T-cell (primary cell): ENCODE measurements at regions not wholly inside any gene's neighbourhood (a gene's known extent, or its start where the extent isn't known, plus 50 kb on each side); places are given as distances from the start of the nearest gene placed in this dataset.

ENCODE experiments used
- ATAC-seq, 4 experiments: fragments of 200-7000 bp in 3 of 4; fragments of 150-1000 bp in 1 of 4; cut with Tn5 transposase; replicated peaks in 1 of 4; 1 replicate in 3 of 4; 2 replicates in 1 of 4; pipeline ENCODE4 v1.10.0; 2021; ENCODE audit warnings: moderate library complexity in 3 of 4, mild to moderate bottlenecking in 2 of 4, moderate number of reproducible peaks in 1 of 4
- CTCF ChIA-PET, 2 donors: fragments of 300-600 bp; sonication (Branson Sonifier 250); formaldehyde crosslinking; loops; one replicate each; lab custom pipeline; 2022; ENCODE audit warnings: antibody characterized with exemption in 2 of 2; lab: Charles Lee
- POLR2A ChIA-PET, 2 donors: fragments of 300-600 bp; sonication (Branson Sonifier 250); formaldehyde crosslinking; loops; one replicate each; lab custom pipeline; 2022; ENCODE audit warnings: antibody characterized with exemption in 2 of 2; lab: Charles Lee
- DNase-seq, 35 experiments: peaks; one replicate each; pipeline versions ENCODE4 v3.0.0 to v3.0.0-alpha.2; 2013 to 2023
- H3K27ac ChIP-seq: one replicate; pipeline ENCODE4 v1.5.1; 2013; ENCODE audit warnings: low read length
- H3K27me3 ChIP-seq, 2 experiments: replicated peaks in 1 of 2; 1 replicate in 1 of 2; 2 replicates in 1 of 2; pipeline versions ENCODE4 v1.6.1 to v1.7.0; 2013; ENCODE audit warnings: low read length in 1 of 2, mixed read lengths in 1 of 2; ENCODE audit not compliant: control insufficient read depth in 2 of 2, insufficient read depth in 2 of 2; ENCODE audit errors: extremely low read depth in 1 of 2
- H3K36me3 ChIP-seq, 2 donors: 1 replicate in 1 of 2; 2 replicates in 1 of 2; pipeline versions ENCODE4 v1.6.1 to v1.7.0; 2013; ENCODE audit warnings: low read length in 1 of 2; ENCODE audit not compliant: control insufficient read depth in 2 of 2, insufficient read depth in 1 of 2; ENCODE audit errors: extremely low read depth in 1 of 2
- H3K4me1 ChIP-seq, 2 experiments: 1 replicate in 1 of 2; 2 replicates in 1 of 2; pipeline versions ENCODE4 v1.6.1 to v1.7.0; 2013; ENCODE audit warnings: low read length in 2 of 2, mixed read lengths in 1 of 2; ENCODE audit not compliant: insufficient read depth in 2 of 2, control insufficient read depth in 1 of 2; ENCODE audit errors: extremely low read depth in 1 of 2
- H3K4me3 ChIP-seq, 2 donors: 1 replicate in 1 of 2; 2 replicates in 1 of 2; pipeline versions ENCODE4 v1.5.1 to v1.7.0; 2013; ENCODE audit warnings: mild to moderate bottlenecking in 2 of 2, low read length in 1 of 2, moderate library complexity in 1 of 2; ENCODE audit not compliant: control insufficient read depth in 1 of 2; ENCODE audit errors: extremely low read depth in 1 of 2
- H3K9me3 ChIP-seq: 2 replicates; pipeline ENCODE4 v1.7.0; 2013
- H3K27ac Mint-ChIP-seq, 2 donors: one replicate each; pipeline ENCODE4 v1.8.0; 2020 to 2021; ENCODE audit warnings: mild to moderate bottlenecking in 2 of 2, mixed read lengths in 2 of 2
- H3K27me3 Mint-ChIP-seq, 2 donors: one replicate each; pipeline ENCODE4 v1.8.0; 2021 to 2022; ENCODE audit warnings: mixed read lengths in 2 of 2
- H3K36me3 Mint-ChIP-seq: one replicate; pipeline ENCODE4 v1.8.0; 2021; ENCODE audit warnings: mixed read lengths
- H3K4me1 Mint-ChIP-seq, 3 donors: one replicate each; pipeline ENCODE4 v1.8.0; 2020 to 2022; ENCODE audit warnings: mixed read lengths in 3 of 3, mild to moderate bottlenecking in 1 of 3
- H3K4me3 Mint-ChIP-seq, 3 donors: one replicate each; pipeline ENCODE4 v1.8.0; 2020 to 2022; ENCODE audit warnings: mild to moderate bottlenecking in 3 of 3, mixed read lengths in 3 of 3, moderate library complexity in 3 of 3
- H3K9me3 Mint-ChIP-seq, 3 donors: one replicate each; pipeline ENCODE4 v1.8.0; 2020 to 2022; ENCODE audit warnings: mixed read lengths in 3 of 3
- WGBS: methylation state at CpG from one replicate; pipeline ENCODE4 v1.1.5; 2013; ENCODE audit warnings: missing lambda C conversion rate; ENCODE audit not compliant: insufficient coverage; 5-methylcytosine and 5-hydroxymethylcytosine counted together

- Mint-ChIP-seq H3K27ac (peak overlapping the region; percentile 89 to 95), H3K27me3 (no peaks in the 10 kb centered on the region), H3K36me3 (no peaks in the 10 kb centered on the region), H3K9me3 (no peaks in the 10 kb centered on the region), H3K4me3 (peak overlapping the region; percentile 57 to 72 (median 57)), H3K4me1 (peaks cover 84 to 91% (median 87%) of the 10 kb centered on the region in 3 donors)
- ChIA-PET CTCF (interaction anchor here (0.5 to 1.3 kb wide), 2 partner anchors 13 to 101 kb away, joined by 3 read pairs; no protein-coding TSS in a partner anchor), POLR2A (interaction anchor here in 1 of 2 donors (0.7 kb wide), 1 partner anchor 290 kb away, joined by 3 read pairs; no protein-coding TSS in a partner anchor)
- DNase-seq (peak in 34 of 35 experiments; percentile 22 to 74 (median 53)), ATAC-seq (peak in 2 of 4 experiments; percentile 11 to 18)
- no peaks in the 10 kb centered on the region for H3K9me3 ChIP-seq
- H3K36me3 ChIP-seq: no peaks in the 10 kb centered on the region
- H3K4me1 ChIP-seq: peaks cover 66 to 93% of the 10 kb centered on the region in 2 experiments
- WGBS: 39% methylated on average over 4 of the region's 7 CpGs
- no peaks in the 10 kb centered on the region for H3K27me3 ChIP-seq
- peak overlapping the region; percentile 58 for H3K27ac ChIP-seq
- H3K4me3 ChIP-seq: peak overlapping the region in 1 of 2 donors; percentile 30
Observed at GRCh38 chr13:40490086-40490758, 176.2 kb downstream of the FOXO1 start.

- H3K4me3 ChIP-seq: no peak overlapping the region
- DNase-seq: no peak
- H3K27ac ChIP-seq: peak overlapping the region; percentile 75
- Mint-ChIP-seq H3K9me3 (no peaks in the 10 kb centered on the region), H3K36me3 (no peaks in the 10 kb centered on the region), H3K4me3 (no peak overlapping the region), H3K27me3 (no peaks in the 10 kb centered on the region), H3K27ac (peak overlapping the region; percentile 82 to 92), H3K4me1 (peaks cover 90 to 95% (median 94%) of the 10 kb centered on the region in 3 donors)
- H3K36me3 ChIP-seq: no peaks in the 10 kb centered on the region
- H3K4me1 ChIP-seq: peaks cover 61 to 80% of the 10 kb centered on the region in 2 experiments
- no peaks in the 10 kb centered on the region for H3K27me3 ChIP-seq
- ChIA-PET CTCF (no interaction called here), POLR2A (interaction anchor here in 1 of 2 donors (0.5 kb wide), 1 partner anchor 158 kb away, joined by 3 read pairs; no protein-coding TSS in a partner anchor)
- no peaks in the 10 kb centered on the region for H3K9me3 ChIP-seq
- ATAC-seq: no peak
- WGBS: 82% methylated on average over 9 of the region's 9 CpGs
Observed at GRCh38 chr13:40492511-40492910, 173.9 kb downstream of the FOXO1 start.

- H3K4me3 ChIP-seq: peak overlapping the region in 1 of 2 donors; percentile 34
- no peaks in the 10 kb centered on the region for H3K36me3 ChIP-seq
- ATAC-seq: peak; percentile 57 to 67 (median 62)
- Mint-ChIP-seq H3K4me1 (peaks cover 88 to 89% (median 88%) of the 10 kb centered on the region in 3 donors), H3K36me3 (no peaks in the 10 kb centered on the region), H3K27me3 (no peaks in the 10 kb centered on the region), H3K9me3 (peaks cover 0 to 5% (median 0%) of the 10 kb centered on the region in 3 donors), H3K4me3 (peak overlapping the region; percentile 74 to 79 (median 79)), H3K27ac (peak overlapping the region; percentile 95 to 96)
- peak in 1 of 35 experiments; percentile 57 for DNase-seq
- peaks cover 51 to 68% of the 10 kb centered on the region in 2 experiments for H3K4me1 ChIP-seq
- no CpG with 5 or more reads among the region's 2 CpGs for WGBS
- POLR2A ChIA-PET: interaction anchor here in 1 of 2 donors (0.6 kb wide), 1 partner anchor 124 kb away, joined by 3 read pairs; no protein-coding TSS in a partner anchor
- H3K9me3 ChIP-seq: no peaks in the 10 kb centered on the region
- CTCF ChIA-PET: interaction anchor here in 1 of 2 donors (0.5 to 0.9 kb wide), 4 partner anchors 9 to 425 kb away, joined by 3 to 4 read pairs (median 4); no protein-coding TSS in a partner anchor
- no peaks in the 10 kb centered on the region for H3K27me3 ChIP-seq
- H3K27ac ChIP-seq: peak overlapping the region; percentile 75
Observed at GRCh38 chr13:40494513-40494912, 171.9 kb downstream of the FOXO1 start.

GRCh38 chr13:40494946-40495620, 171.4 kb downstream of the FOXO1 start:
- peaks cover 46 to 62% of the 10 kb centered on the region in 2 experiments for H3K4me1 ChIP-seq
- ATAC-seq: peak; percentile 84 to 87 (median 86)
- H3K27me3 ChIP-seq: no peaks in the 10 kb centered on the region
- H3K36me3 Mint-ChIP-seq: no peaks in the 10 kb centered on the region
- peak overlapping the region; percentile 74 to 79 (median 79) for H3K4me3 Mint-ChIP-seq
- H3K9me3 Mint-ChIP-seq: peaks cover 0 to 5% (median 0%) of the 10 kb centered on the region in 3 donors
- POLR2A ChIA-PET: interaction anchor here in 1 of 2 donors (0.6 kb wide), 1 partner anchor 123 kb away, joined by 3 read pairs; no protein-coding TSS in a partner anchor
- WGBS: 71% methylated on average over 3 of the region's 8 CpGs
- CTCF ChIA-PET: interaction anchor here in 1 of 2 donors (0.5 to 0.9 kb wide), 3 partner anchors 9 to 166 kb away, joined by 3 to 4 read pairs (median 4); no protein-coding TSS in a partner anchor
- H3K27ac Mint-ChIP-seq: peak overlapping the region; percentile 95 to 96
- no peaks in the 10 kb centered on the region for H3K36me3 ChIP-seq
- DNase-seq: peak in 3 of 35 experiments; percentile 20 to 59 (median 22)
- peak overlapping the region; percentile 75 for H3K27ac ChIP-seq
- H3K9me3 ChIP-seq: no peaks in the 10 kb centered on the region
- H3K4me1 Mint-ChIP-seq: peaks cover 82 to 85% (median 83%) of the 10 kb centered on the region in 3 donors
- H3K27me3 Mint-ChIP-seq: no peaks in the 10 kb centered on the region
- peak overlapping the region in 1 of 2 donors; percentile 34 for H3K4me3 ChIP-seq

GRCh38 chr13:40495621-40496001, 170.8 kb downstream of the FOXO1 start:
- peak overlapping the region; percentile 7 for H3K27ac ChIP-seq
- H3K4me3 Mint-ChIP-seq: peak overlapping the region in 2 of 3 donors; percentile 74 to 79

More at GRCh38 chr13:40495621-40496001, 170.8 kb downstream of the FOXO1 start:
- DNase-seq (no peak), ATAC-seq (no peak)
- H3K9me3 Mint-ChIP-seq: peaks cover 0 to 5% (median 0%) of the 10 kb centered on the region in 3 donors
- no peaks in the 10 kb centered on the region for H3K36me3 ChIP-seq
- CTCF ChIA-PET: no interaction called here
- H3K4me3 ChIP-seq: no peak overlapping the region
- no peaks in the 10 kb centered on the region for H3K36me3 Mint-ChIP-seq
- 89% methylated on average over 3 of the region's 7 CpGs for WGBS
- POLR2A ChIA-PET: no interaction called here
- no peaks in the 10 kb centered on the region for H3K27me3 Mint-ChIP-seq
- no peaks in the 10 kb centered on the region for H3K27me3 ChIP-seq
- H3K4me1 Mint-ChIP-seq: peaks cover 78 to 80% (median 78%) of the 10 kb centered on the region in 3 donors
- H3K4me1 ChIP-seq: peaks cover 40 to 57% of the 10 kb centered on the region in 2 experiments
- no peaks in the 10 kb centered on the region for H3K9me3 ChIP-seq
- peak overlapping the region; percentile 95 to 96 for H3K27ac Mint-ChIP-seq
